ENCODE measurements at regions not wholly inside any gene's neighbourhood (a gene's known extent, or its start where the extent isn't known, plus 50 kb on each side); places are given as distances from the start of the nearest gene placed in this dataset.

DNA sequence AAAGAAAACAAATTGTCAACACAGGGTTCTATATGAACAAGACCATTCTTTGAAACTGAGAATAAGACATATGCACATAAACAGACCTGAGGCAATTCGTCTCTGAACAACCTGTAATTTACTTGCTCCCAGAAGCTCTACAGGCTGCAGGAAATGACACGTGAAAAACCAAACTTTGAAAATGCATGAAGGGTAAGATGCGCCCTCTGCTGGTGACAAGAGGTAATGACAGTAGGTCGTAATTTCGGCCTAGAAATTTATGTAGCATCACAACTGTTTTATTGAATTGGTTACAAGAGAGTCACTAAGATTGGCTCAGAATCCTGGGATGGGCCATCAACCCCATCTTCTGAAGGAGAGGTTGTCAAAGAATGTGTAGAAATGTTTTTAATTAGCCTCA is 276.5 kb downstream of the PPP4R3C start:
- TF ChIP-seq, protein P1, sequence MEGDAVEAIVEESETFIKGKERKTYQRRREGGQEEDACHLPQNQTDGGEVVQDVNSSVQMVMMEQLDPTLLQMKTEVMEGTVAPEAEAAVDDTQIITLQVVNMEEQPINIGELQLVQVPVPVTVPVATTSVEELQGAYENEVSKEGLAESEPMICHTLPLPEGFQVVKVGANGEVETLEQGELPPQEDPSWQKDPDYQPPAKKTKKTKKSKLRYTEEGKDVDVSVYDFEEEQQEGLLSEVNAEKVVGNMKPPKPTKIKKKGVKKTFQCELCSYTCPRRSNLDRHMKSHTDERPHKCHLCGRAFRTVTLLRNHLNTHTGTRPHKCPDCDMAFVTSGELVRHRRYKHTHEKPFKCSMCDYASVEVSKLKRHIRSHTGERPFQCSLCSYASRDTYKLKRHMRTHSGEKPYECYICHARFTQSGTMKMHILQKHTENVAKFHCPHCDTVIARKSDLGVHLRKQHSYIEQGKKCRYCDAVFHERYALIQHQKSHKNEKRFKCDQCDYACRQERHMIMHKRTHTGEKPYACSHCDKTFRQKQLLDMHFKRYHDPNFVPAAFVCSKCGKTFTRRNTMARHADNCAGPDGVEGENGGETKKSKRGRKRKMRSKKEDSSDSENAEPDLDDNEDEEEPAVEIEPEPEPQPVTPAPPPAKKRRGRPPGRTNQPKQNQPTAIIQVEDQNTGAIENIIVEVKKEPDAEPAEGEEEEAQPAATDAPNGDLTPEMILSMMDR (IDR thresholded peaks at IDR 0.05) = peak; percentile 78
- TF ChIP-seq EZH2 (IDR thresholded peaks at IDR 0.05) = no peak

Measured in neural progenitor cell (in vitro differentiated cells).